GM08714 (cell line): ENCODE measurements at regions not wholly inside any gene's neighbourhood (a gene's known extent, or its start where the extent isn't known, plus 50 kb on each side); places are given as distances from the start of the nearest gene placed in this dataset.

Experiments
- H3K4me3 ChIP-seq: fragments of 200-500 bp; sonication (Bioruptor generic); 2 replicates; pipeline ENCODE4 v1.5.1; 2014; ENCODE audit warnings: mild to moderate bottlenecking, low read length, inconsistent platforms
- ZNF274 ChIP-seq: IDR thresholded peaks from 2 replicates; pipeline ENCODE4 v1.6.1; 2012; ENCODE audit warnings: mild to moderate bottlenecking, low read depth, low read length

GRCh38 chr7:25770670-25771069 lies 381.3 kb upstream of the NFE2L3 start:
- no peak overlapping the region for H3K4me3 ChIP-seq
- TF ChIP-seq ZNF274: no peak

- TF ChIP-seq ZNF274: no peak
- H3K4me3 ChIP-seq: no peak overlapping the region
Measured at GRCh38 chr7:25771491-25771890, 380.5 kb upstream of the NFE2L3 start.

GRCh38 chr7:25772802-25773201 lies 379.2 kb upstream of the NFE2L3 start:
- no peak overlapping the region for H3K4me3 ChIP-seq
- TF ChIP-seq ZNF274: no peak

- no peak for TF ChIP-seq ZNF274
- H3K4me3 ChIP-seq: no peak overlapping the region
Measured at GRCh38 chr7:25774675-25775074, 377.3 kb upstream of the NFE2L3 start.

- no peak for TF ChIP-seq ZNF274
- H3K4me3 ChIP-seq: no peak overlapping the region
Measured at GRCh38 chr7:25775570-25775969, 376.4 kb upstream of the NFE2L3 start.

GRCh38 chr7:25775999-25776743 lies 375.8 kb upstream of the NFE2L3 start:
- H3K4me3 ChIP-seq: no peak overlapping the region
- no peak for TF ChIP-seq ZNF274

- no peak for TF ChIP-seq ZNF274
- H3K4me3 ChIP-seq: no peak overlapping the region
Measured at GRCh38 chr7:25776744-25777123, 375.3 kb upstream of the NFE2L3 start.

- H3K4me3 ChIP-seq: no peak overlapping the region
- no peak for TF ChIP-seq ZNF274
Measured at GRCh38 chr7:25777969-25778708, 373.9 kb upstream of the NFE2L3 start.

- no peak overlapping the region for H3K4me3 ChIP-seq
- no peak for TF ChIP-seq ZNF274
Measured at GRCh38 chr7:25779002-25779546, 372.9 kb upstream of the NFE2L3 start.

GRCh38 chr7:25780904-25781303 lies 371.1 kb upstream of the NFE2L3 start:
- no peak for TF ChIP-seq ZNF274
- H3K4me3 ChIP-seq: no peak overlapping the region

GRCh38 chr7:25781704-25782103 lies 370.3 kb upstream of the NFE2L3 start:
- no peak overlapping the region for H3K4me3 ChIP-seq
- TF ChIP-seq ZNF274: no peak

GRCh38 chr7:25786936-25787335 lies 365.1 kb upstream of the NFE2L3 start:
- TF ChIP-seq ZNF274: no peak
- no peak overlapping the region for H3K4me3 ChIP-seq

GRCh38 chr7:25787336-25787735 lies 364.7 kb upstream of the NFE2L3 start:
- TF ChIP-seq ZNF274: no peak

GRCh38 chr7:25788371-25788770 lies 363.6 kb upstream of the NFE2L3 start:
- TF ChIP-seq ZNF274: no peak
- no peak overlapping the region for H3K4me3 ChIP-seq

More at GRCh38 chr7:25787336-25787735, 364.7 kb upstream of the NFE2L3 start:
- no peak overlapping the region for H3K4me3 ChIP-seq
